HK-2 (cell line): ENCODE measurements at regions not wholly inside any gene's neighbourhood (a gene's known extent, or its start where the extent isn't known, plus 50 kb on each side); places are given as distances from the start of the nearest gene placed in this dataset.
"Not testable (repeated sequence)": the region's sequence is repeated elsewhere in the genome, so short reads cannot be mapped to it uniquely, and the experiment has no call there.

Source experiments
- DNase-seq: peaks from one replicate; pipeline ENCODE4 v3.0.0-alpha.2; 2018; ENCODE audit not compliant: unreplicated experiment

DNA sequence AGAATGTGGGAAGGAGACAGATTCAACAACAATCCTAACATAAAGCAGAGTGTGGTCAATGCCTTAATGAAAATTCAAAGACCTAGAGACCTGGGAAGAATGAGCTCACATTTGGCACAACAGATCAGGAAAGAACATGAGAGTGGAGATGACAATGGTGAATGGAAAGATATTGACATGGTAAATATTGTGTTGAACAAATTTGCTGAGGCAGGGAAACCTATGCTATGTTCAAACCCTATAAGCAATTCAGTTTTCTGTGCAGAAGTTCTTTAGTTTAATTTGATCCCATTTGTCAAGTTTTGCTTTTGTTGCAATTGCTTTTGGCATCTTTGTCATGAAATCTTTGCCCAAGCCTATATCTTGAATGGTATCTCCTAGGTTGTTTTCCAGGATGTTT lies 199.4 kb upstream of the LRRTM4 start:
- no peak for DNase-seq

DNA sequence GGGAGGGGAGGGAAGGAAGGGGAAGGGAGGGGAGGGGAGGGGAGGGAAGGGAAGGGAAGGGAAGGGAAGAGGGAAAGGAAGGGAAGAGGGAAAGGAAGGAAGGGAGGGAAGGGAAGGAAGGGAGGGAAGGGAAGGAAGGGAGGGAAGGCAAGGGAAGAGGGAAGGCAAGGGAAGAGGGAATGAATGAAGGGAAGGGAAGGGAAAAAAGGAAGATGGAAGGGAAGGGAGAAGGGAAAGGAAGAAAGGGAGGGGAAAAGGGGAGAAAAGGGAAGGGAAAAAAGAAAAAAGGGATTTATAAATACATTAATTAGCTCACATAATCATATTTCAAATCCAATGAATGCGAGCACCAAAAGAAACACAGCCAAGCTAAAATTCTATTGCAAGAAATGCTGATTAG lies 202.9 kb upstream of the LRRTM4 start:
- no peak for DNase-seq

GRCh38 chr2:77734662-77735340 lies 212.6 kb upstream of the LRRTM4 start:
- not testable (repeated sequence) for DNase-seq

DNA sequence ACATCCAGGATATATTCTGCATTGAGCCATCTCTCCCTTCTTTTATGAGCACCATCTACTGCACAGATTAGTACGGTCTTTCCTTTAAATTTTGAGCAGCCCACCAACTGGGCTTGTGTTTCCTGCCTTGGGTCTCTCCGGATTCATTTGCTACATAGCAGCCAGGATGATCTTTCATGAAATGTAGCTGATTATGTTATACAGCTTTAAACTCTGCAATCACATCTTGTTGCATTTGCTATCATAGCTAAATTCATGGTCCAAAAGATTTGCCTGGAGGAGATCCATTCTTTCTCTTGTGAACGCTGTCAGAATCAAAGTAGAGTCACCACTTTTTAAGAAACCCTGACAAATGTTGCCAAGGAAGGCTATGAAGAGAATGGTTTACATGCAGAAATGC lies 215.1 kb upstream of the LRRTM4 start:
- DNase-seq, result no peak

DNA sequence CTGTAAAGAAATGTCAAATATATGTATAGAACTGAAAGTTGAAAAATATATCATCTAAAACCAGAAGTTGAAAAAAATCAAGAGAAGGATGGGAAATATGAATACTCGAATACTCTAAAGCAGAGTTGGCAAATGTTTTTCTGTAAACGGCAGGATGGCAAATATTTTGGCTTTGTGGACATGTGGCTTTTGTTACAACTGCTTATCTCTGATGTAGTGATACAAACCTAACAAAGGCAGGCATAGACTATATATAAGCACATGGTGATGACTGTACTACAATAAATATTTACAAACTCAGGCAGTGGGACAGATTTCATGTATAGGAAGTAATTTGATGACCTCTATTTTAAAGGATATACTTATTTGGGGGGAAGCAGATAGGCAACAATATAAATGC lies 224.6 kb upstream of the LRRTM4 start:
- no peak for DNase-seq

DNA sequence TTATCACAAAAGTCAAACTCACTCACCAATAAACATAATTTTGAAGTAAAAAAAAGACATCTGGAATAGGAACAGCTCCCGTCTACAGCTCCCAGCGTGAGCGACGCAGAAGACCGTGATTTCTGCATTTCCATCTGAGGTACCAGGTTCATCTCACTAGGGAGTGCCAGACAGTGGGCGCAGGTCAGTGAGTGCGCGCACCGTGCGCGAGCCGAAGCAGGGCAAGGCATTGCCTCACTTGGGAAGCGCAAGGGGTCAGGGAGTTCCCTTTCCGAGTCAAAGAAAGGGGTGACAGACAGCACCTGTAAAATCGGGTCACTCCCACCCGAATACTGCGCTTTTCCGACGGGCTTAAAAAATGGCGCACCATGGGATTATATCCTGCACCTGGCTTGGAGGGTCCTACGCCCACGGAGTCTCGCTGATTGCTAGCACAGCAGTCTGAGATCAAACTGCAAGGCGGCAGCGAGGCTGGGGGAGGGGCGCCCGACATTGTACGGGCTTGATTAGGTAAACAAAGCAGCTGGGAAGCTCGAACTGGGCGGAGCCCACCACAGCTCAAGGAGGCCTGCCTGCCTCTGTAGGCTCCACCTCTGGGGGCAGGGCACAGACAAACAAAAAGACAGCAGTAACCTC lies 231.7 kb upstream of the LRRTM4 start:
- DNase-seq, result not testable (repeated sequence)

DNA sequence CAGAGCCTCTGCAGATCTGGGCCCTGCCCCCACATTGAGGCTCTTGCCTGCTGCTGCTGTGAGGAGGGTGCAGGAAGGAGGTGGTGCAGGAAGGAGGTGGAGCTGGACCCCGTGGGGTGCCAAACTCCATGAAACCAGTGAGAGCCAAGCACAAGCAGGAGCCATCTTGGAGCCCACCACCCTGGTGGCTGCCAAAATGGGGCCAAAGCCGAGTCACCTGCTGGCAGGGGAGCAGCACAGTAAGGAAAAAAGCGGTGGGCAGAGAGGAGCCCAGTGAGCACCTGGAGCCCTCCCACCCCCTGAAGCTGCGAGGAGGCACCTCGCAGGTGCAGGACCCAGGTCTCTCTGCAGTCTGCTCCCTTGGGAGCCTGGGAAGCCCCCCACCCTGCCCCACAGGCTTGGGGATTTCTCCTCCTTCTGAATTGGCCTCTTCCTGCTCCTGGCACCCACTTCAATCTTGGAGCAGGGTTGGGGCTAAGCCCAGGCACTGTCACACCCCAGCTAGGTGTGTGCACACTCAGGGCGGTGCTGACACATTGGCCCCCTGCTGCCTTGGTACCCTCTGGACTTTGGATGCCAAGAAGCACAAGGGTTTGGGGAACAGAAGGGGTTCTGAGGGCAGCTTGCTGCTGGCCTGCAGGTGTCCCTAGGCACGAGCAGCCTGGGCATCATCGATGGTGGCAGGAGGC lies 245.4 kb upstream of the LRRTM4 start:
- no peak for DNase-seq

GRCh38 chr2:77768508-77768907 lies 246.3 kb upstream of the LRRTM4 start:
- no peak for DNase-seq

DNA sequence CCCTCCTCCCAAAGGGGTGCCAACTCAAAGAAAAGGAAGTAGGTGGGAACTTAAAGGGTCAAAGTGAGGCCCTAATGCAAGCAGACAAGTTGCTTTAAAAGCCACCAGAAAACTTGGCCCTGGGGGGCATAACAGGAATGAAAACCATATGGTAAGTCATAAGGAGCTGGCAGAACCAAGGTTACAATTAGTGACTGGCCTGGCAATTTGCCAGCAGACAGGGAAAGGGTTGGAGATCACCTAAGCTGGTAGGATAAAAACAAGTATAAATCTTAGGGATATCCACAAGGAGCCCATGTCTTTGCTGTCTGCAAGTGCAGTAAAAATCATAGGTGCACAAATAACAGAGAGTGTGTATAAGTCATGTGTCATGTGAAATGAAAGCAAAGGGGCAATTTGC lies 256.7 kb upstream of the LRRTM4 start:
- no peak for DNase-seq

GRCh38 chr2:77793500-77793899 lies 271.3 kb upstream of the LRRTM4 start:
- DNase-seq, result not testable (repeated sequence)

- DNase-seq, result no peak
Observed at GRCh38 chr2:77796397-77796796, 274.2 kb upstream of the LRRTM4 start.

GRCh38 chr2:77797088-77797487 lies 274.9 kb upstream of the LRRTM4 start:
- no peak for DNase-seq

DNA sequence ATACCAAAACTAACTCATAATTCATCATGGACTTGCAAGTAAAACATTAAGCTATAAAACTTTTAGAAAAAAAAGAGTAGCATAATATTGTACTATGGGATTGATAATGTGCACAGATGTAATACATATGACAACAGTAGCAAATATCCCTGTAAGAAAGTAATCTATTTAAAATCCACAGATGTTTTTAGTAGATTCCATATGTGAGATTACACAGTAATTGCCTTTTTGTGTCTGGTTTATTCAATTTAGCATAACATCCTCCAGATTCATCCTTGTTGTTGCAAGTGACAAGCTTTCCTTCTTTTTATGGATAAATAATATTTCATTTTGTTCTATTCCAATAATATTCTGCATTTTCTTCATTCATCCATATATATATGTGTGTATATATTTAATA lies 278.2 kb upstream of the LRRTM4 start:
- DNase-seq, result no peak

GRCh38 chr2:77807531-77808215 lies 285.5 kb upstream of the LRRTM4 start:
- DNase-seq, result no peak

DNA sequence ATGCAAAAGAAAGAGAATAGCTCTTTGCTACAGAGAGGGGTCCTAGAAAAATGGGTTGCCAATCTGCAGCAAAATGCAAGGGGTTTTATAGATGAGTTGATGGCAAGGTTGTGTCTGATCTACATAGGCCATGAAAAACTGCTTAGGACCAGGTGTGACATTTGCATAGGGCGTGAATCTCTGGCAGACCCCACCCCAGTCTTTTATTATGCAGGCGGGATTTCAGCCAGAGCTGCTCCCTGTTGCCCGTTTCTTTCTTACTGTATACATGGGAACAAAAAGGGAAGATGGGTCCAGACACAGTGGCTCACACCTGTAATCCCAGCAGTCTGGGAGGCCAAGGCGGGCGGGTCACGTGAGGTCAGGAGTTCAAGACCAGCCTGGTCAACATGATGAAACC lies 286.4 kb upstream of the LRRTM4 start:
- DNase-seq, result no peak

GRCh38 chr2:77813599-77813998 lies 291.4 kb upstream of the LRRTM4 start:
- DNase-seq, result no peak

GRCh38 chr2:77816618-77817017 lies 294.4 kb upstream of the LRRTM4 start:
- DNase-seq, result no peak

DNA sequence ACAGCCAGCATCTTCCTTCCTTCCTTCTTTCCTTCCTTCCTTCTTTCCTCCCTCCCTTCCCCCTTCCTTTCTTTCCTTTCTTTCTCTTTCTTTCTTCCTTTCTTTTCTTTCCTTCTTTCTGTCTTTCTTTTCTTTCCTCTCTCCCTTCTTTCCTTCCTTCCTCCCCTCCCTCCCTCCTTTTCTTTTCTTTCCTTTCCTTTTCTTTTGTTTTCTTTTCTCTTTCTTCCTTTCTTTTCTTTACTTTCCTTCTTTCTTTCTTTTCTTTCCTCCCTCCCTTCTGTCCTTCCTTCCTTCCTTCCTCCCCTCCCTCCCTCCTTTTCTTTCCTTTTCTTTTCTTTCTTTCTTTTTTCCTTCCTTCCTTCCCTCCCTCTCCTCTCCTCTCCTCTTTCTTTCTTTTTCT lies 296.0 kb upstream of the LRRTM4 start:
- no peak for DNase-seq

- no peak for DNase-seq
Observed at GRCh38 chr2:77823028-77823427, 300.9 kb upstream of the LRRTM4 start.

GRCh38 chr2:77831060-77831459 lies 308.9 kb upstream of the LRRTM4 start:
- DNase-seq, result no peak

- DNase-seq, result no peak
Observed at GRCh38 chr2:77831471-77831870, 309.3 kb upstream of the LRRTM4 start.

- DNase-seq, result no peak
Observed at GRCh38 chr2:77831898-77832297, 309.7 kb upstream of the LRRTM4 start.
